HPDE6-E6E7 (cell line): ENCODE measurements at regions not wholly inside any gene's neighbourhood (a gene's known extent, or its start where the extent isn't known, plus 50 kb on each side); places are given as distances from the start of the nearest gene placed in this dataset.

Experiments
- DNase-seq: peaks from one replicate; pipeline ENCODE4 v3.0.0; 2011; ENCODE audit warnings: missing footprints; ENCODE audit errors: extremely low spot score

GRCh38 chr15:77541421-77542181, 91.1 kb downstream of the LINGO1 start:
- no peak for DNase-seq

GRCh38 chr15:77540312-77541060, 92.2 kb downstream of the LINGO1 start:
- no peak for DNase-seq

- no peak for DNase-seq
These were observed 93.8 kb downstream of the LINGO1 start for GRCh38 chr15:77538793-77539497.

- no peak for DNase-seq
These were observed 94.7 kb downstream of the LINGO1 start for GRCh38 chr15:77538027-77538451.

GRCh38 chr15:77537006-77537405, 95.7 kb downstream of the LINGO1 start:
- DNase-seq, result no peak

- DNase-seq, result no peak
These were observed 96.9 kb downstream of the LINGO1 start for GRCh38 chr15:77535845-77536244.
